Left ventricle myocardium superior (tissue), 1 donor: ENCODE measurements at regions not wholly inside any gene's neighbourhood (a gene's known extent, or its start where the extent isn't known, plus 50 kb on each side); places are given as distances from the start of the nearest gene placed in this dataset.
A peak's percentile ranks its signal among the peaks of the same experiment; 100 is the strongest.

Source experiments
- ATAC-seq: fragments of 200-7000 bp; cut with Tn5 transposase; one replicate; pipeline ENCODE4 v1.9.1; 2020; ENCODE audit warnings: mild to moderate bottlenecking, moderate library complexity
- DNase-seq: peaks from one replicate; pipeline ENCODE4 v3.0.0-alpha.2; 2020
- intact Hi-C: fragments of 100-400 bp; cut with micrococcal nuclease; formaldehyde crosslinking; loops from one replicate; pipeline ENCODE4 v1.11.0; 2022
- donor health status: DM: no; HTN: yes; CAD: no; lungs with severe emphysema.

- ATAC-seq (no peak), DNase-seq (no peak)
- intact Hi-C loops = no loop called here
Measured at GRCh38 chr16:52251495-52251894, 295.4 kb downstream of the TOX3 start.

GRCh38 chr16:52247737-52248136 lies 299.2 kb downstream of the TOX3 start:
- intact Hi-C loops = no loop called here

GRCh38 chr16:52238710-52239109 lies 308.2 kb downstream of the TOX3 start:
- DNase-seq (no peak), ATAC-seq (no peak)
- intact Hi-C loops = no loop called here

More at GRCh38 chr16:52247737-52248136, 299.2 kb downstream of the TOX3 start:
- DNase-seq = no peak
- no peak for ATAC-seq

GRCh38 chr16:52237823-52238222 lies 309.1 kb downstream of the TOX3 start:
- DNase-seq (no peak), ATAC-seq (no peak)
- intact Hi-C loops = no loop called here

- ATAC-seq = no peak
- intact Hi-C loops = no loop called here
- DNase-seq = no peak
Measured at GRCh38 chr16:52235186-52235585, 311.8 kb downstream of the TOX3 start.

- no peak for ATAC-seq
- intact Hi-C loops = no loop called here
- no peak for DNase-seq
Measured at GRCh38 chr16:52234626-52235025, 312.3 kb downstream of the TOX3 start.

GRCh38 chr16:52229471-52229870 lies 317.5 kb downstream of the TOX3 start:
- intact Hi-C loops = no loop called here
- DNase-seq (no peak), ATAC-seq (no peak)

GRCh38 chr16:52227851-52228250 lies 319.1 kb downstream of the TOX3 start:
- no peak for DNase-seq
- intact Hi-C loops = no loop called here

GRCh38 chr16:52212841-52213240 lies 334.1 kb downstream of the TOX3 start:
- DNase-seq (no peak), ATAC-seq (no peak)
- intact Hi-C loops = no loop called here

More at GRCh38 chr16:52227851-52228250, 319.1 kb downstream of the TOX3 start:
- ATAC-seq = no peak

- ATAC-seq = no peak
- DNase-seq = no peak
- intact Hi-C loops = no loop called here
Measured at GRCh38 chr16:52209227-52209626, 337.7 kb downstream of the TOX3 start.

- no peak for DNase-seq
- intact Hi-C loops = no loop called here
- no peak for ATAC-seq
Measured at GRCh38 chr16:52203096-52203495, 343.8 kb downstream of the TOX3 start.

GRCh38 chr16:52193441-52193840 lies 353.5 kb downstream of the TOX3 start:
- no peak for DNase-seq
- intact Hi-C loops = no loop called here
- ATAC-seq = no peak

GRCh38 chr16:52191531-52192134 lies 355.3 kb downstream of the TOX3 start:
- DNase-seq (peak; percentile 40), ATAC-seq (no peak)
- intact Hi-C loops = no loop called here

GRCh38 chr16:52184336-52184735 lies 362.6 kb downstream of the TOX3 start:
- DNase-seq (no peak), ATAC-seq (no peak)
- intact Hi-C loops = no loop called here

- no peak for ATAC-seq
- no peak for DNase-seq
- intact Hi-C loops = no loop called here
Measured at GRCh38 chr16:52182840-52183239, 364.1 kb downstream of the TOX3 start.

- ATAC-seq (no peak), DNase-seq (no peak)
- intact Hi-C loops = no loop called here
Measured at GRCh38 chr16:52174168-52174567, 372.8 kb downstream of the TOX3 start.

- ATAC-seq (no peak), DNase-seq (no peak)
- intact Hi-C loops = no loop called here
Measured at GRCh38 chr16:52171481-52171880, 375.5 kb downstream of the TOX3 start.

- intact Hi-C loops = no loop called here
- DNase-seq (no peak), ATAC-seq (no peak)
Measured at GRCh38 chr16:52167328-52167727, 379.6 kb downstream of the TOX3 start.

- DNase-seq (no peak), ATAC-seq (no peak)
- intact Hi-C loops = no loop called here
Measured at GRCh38 chr16:52165961-52166360, 381.0 kb downstream of the TOX3 start.

GRCh38 chr16:52149003-52149402 lies 397.9 kb downstream of the TOX3 start:
- DNase-seq = no peak
- intact Hi-C loops = no loop called here
- no peak for ATAC-seq

GRCh38 chr16:52141871-52142270 lies 405.1 kb downstream of the TOX3 start:
- intact Hi-C loops = no loop called here
- DNase-seq = no peak

GRCh38 chr16:52128361-52128760 lies 418.6 kb downstream of the TOX3 start:
- DNase-seq (no peak), ATAC-seq (no peak)
- intact Hi-C loops = no loop called here

More at GRCh38 chr16:52141871-52142270, 405.1 kb downstream of the TOX3 start:
- ATAC-seq = no peak
